Medulla oblongata (tissue), 1 donor: ENCODE measurements at regions not wholly inside any gene's neighbourhood (a gene's known extent, or its start where the extent isn't known, plus 50 kb on each side); places are given as distances from the start of the nearest gene placed in this dataset.
"Not testable (repeated sequence)": the region's sequence is repeated elsewhere in the genome, so short reads cannot be mapped to it uniquely, and the experiment has no call there.

ENCODE experiments used
- DNase-seq: peaks from one replicate; pipeline ENCODE4 v3.0.0-alpha.2; 2015; ENCODE audit errors: extremely low spot score

DNA sequence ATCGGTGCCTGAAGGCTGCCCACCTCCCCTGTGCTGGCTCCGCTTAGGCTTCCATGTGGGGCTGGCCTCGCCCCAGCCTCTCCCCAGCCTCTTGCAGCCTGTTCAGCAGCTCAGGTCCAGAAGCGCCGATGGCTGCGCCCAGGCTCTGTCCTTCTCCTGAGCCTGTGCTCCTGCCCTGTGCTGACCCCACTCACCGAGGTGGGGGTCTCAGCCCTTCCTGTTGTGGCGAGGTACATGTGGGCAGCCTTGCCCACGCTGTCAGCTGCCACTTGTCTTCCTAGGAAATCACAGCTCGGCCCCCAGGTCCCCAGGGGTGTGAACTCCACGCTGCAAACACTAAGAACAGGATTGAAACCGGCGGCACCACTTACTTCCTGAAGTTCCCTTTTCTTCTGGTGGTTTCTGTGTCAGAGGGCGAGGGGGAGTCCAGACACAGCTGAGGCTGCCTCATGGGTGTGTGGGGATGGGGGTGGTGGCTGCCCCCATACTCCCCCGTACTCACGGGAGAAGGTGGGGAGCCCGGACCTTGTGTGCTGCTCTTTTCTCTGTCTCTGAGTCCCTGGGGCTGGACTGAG is 249.1 kb downstream of the TMEM121 start:
- not testable (repeated sequence) for DNase-seq

GRCh38 chr14:105776112-105776511 is 249.7 kb downstream of the TMEM121 start:
- DNase-seq: not testable (repeated sequence)

DNA sequence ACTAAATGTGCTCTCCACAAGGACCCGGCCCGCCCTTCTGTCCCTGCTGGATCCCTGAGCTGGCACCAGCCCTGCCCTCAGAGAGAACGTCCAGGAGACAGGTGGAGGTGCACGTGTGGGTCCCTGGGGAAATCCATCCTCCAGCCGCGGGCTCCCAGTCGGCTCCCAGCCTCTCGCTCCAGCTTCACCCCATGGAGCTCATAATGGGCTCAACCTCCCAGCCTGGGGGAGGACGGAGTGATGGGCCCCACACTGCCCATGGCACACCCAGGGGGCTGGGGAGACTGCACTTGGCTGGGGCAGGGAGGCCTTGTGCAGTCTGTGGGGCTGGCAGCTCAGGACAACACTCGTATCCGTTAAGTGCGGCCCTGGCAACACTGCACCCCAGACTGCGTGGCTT is 250.5 kb downstream of the TMEM121 start:
- no peak for DNase-seq

- DNase-seq: no peak
These were observed 257.3 kb downstream of the TMEM121 start for GRCh38 chr14:105783707-105784106.

- no peak for DNase-seq
These were observed 267.5 kb downstream of the TMEM121 start for GRCh38 chr14:105793836-105794235.

DNA sequence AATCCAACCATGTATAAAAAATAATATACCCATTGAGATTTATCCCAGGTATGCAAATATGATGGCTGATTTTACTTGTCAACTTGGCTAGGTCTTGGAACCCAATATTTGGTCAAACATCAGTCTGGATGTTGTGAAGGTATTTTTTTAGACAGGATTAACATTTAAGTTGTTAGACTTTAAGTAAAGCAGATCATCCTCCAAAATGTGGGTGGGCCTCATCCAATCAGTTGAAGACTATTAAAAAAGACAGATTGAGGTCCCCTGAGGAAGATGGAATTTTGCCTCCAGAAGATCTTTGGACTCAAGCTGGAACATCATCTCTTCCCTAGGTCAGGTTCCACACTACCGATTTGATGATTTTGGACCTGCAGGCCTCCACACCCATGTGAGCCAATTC is 271.2 kb downstream of the TMEM121 start:
- DNase-seq: no peak

- no peak for DNase-seq
These were observed 279.3 kb downstream of the TMEM121 start for GRCh38 chr14:105805701-105806100.

DNA sequence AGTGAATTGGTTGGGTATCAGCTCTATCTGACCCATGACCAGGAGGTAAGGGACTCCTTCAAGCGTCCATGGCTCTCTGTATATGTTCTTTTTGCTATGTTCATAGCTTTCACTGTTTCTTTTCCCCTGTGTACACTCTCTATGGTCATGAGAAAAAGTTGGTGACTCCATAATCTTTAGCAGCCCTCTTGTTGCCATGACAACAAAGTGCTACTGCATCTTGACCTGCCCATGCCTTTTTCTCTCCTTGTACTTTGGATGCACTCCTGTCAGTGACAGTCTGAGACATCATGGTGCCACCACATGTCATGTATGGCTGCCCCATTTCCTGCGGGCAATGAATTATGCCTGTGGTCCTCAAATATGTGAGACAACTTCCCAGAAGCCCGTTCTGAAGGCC is 280.2 kb downstream of the TMEM121 start:
- no peak for DNase-seq

GRCh38 chr14:105817971-105818711 is 291.8 kb downstream of the TMEM121 start:
- no peak for DNase-seq

DNA sequence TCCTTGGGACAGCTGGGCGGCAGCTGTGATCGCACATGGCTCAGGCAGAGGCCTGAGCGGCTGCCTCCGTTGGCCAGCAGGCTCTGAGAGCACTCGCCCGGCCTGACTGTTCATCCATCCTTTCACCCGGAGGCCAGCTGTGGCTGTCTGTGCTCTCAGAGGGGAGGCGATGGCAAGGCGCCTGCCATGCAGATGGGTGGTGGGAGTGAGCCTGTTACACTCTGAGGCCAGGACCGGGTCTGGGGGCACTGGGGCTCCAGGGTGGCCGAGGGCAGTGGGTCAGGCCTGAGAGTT is 292.3 kb downstream of the TMEM121 start:
- no peak for DNase-seq

GRCh38 chr14:105830171-105830570 is 303.8 kb downstream of the TMEM121 start:
- DNase-seq: no peak

DNA sequence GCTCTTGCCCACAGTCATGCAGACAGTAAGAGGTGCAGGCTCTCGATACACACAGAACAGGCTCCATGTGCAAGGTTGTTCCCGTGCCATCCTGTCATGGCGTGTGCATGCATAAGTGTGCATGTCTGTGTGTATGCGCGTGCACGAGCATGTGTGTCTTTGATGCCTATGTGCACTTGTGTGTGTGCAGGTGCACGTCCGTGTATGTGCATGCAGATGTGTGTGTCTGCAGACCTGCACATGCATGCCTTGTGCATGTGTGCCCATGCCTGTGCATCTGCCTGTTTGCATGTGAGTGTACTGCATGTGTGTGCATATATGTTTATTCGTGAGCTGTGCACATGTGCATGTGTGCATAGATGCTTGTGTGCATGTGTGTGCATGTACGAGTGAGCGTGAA is 309.8 kb downstream of the TMEM121 start:
- no peak for DNase-seq

DNA sequence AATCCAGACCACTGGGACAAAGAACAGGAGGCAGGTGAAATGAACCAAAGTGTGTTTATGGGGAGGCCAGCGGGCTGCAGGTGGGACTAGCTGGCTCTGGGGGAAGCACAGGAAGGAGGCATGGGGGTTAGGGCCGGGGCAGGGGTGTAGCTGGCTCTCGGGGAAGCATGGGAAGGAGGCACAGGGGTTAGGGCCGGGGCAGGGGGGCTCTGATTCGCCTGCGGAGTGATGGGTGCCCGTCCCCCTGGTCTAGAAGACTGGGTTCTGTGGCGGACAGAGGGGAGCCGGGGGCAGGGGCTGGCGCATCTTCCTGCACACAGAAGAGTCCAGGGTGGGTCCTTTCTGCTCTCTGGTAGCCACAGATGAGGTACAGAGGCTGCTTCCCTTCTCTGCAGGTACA is 310.3 kb downstream of the TMEM121 start:
- DNase-seq: no peak

DNA sequence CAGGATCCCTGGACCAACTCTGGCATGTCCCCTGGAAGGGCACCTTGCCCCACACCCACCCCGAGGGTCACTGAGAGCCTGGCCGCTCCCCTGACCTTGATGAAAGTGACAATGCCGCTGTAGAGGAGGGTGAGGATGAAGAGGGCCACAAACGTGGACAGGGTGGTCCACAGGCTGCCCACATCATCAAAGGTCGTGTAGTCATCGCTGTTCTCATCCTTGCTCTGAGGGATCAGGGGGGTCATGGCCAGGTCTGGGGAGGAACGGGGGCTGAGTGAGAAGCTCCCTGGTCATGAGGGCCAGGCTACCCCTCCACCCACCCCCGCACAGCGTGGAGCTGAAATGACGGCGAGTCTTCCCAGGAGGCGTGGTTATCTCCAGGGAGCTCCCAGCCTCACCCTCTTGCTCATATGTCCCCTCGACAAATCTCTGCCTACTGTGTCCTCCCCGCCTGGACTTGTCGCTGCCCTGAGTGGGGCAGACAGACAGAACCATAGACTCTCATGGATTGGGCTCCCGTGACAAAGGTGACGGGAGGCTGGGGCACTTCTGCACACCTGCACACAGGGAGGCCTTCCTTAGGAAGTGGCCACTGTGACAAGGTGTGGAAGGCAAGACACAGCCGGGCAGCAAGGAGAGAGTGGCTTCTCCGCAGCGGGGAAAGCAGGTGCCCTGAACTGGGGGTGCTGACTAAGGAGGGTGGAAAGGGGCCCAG is 311.1 kb downstream of the TMEM121 start:
- no peak for DNase-seq

DNA sequence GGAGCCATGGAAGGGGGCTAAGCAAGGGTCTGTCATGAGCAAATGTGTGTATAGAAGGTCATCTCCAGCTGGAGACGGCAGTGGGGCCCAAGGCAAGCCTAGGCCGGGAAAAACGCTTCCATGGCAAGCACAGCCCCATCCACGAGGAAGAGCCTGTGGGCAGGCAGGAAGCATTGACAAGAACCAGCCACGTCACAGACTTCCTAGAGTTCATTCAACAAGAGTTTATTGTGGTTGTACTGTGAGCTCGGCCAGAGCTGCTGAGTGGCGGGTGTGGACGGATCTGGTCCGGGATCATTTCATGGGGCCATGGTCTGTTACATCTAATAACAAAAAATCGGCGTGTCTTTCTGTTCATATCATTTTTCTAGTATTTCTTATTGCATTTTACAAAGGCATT is 311.7 kb downstream of the TMEM121 start:
- no peak for DNase-seq

DNA sequence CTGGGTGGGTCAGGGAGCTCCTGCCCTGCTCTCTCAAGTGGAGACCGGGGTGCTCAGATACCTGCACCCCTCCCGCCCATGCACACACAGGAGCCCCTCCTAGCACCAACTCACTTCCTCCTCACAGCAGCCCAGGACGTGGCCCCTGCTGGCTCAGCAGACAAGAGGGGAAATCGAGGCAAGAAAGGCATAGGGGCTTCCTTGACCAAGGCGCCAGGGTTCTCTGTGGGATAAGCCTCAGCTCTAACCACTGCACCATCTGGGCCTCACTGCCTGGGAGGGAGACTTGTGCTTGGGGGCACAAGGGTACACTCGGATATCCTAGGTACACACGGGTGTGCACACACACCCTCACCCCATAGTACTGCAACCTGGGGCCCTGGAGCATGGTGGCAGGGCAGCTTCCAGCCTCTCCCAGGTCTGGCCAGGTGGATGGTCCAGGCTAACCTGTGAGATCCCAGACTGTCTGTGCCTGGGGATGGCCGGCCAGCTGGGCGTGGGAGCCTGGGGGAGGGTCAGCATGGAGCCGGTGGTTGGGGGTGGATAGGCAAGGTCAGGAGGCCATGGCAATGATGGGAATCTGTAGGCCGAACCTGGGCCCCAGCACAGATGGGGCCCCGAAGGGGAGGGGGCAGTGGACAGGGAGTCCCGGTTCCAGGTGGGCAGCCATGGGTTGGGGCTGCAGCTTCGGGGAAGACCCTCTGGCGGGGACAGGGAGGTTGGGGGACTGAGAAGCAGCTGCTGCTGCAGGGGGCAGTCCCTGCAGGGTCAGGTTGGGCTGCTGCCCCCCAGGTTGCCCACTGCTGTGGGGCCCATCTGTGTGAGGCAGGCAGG is 312.4 kb downstream of the TMEM121 start:
- DNase-seq: no peak

DNA sequence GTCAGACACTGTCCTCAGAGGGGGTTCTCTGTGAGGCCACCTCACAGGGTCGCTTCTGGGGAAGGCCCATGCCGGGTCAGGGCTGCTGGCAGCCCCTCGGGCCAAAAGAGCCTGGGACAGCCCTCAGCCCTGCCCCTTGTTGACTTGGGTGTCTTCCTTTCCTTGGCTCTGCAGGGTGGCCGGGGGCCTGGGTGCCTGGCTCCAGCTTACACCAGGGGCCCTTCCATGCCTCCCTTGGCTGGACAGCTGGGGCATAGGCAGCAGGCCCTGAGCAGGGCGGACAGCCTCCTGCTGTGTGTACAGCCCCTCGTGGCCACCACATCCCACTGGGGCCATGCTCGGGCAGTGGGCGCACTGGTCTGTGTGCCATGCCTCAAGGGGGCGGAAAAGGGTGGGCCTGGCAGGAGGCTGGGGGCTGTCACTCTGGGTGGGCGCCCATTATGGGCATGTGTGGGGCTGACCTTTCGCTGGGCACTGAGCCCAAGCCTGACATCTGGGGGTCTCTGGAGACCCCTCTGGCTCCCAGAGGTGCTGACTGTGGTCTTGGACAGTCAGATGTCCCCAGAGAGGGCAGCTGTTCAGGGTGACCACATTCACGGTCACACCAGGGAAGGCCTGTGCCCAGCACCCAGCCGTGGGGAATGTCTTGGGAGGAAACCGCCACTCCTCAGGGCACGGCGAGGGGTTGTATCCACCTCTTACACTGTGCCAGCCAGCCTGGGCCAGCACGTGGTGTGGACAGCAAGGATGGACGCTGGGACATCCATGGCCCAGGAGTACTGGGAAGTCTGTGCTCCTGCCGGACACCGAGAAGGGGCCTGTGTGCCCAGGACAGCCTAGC is 313.3 kb downstream of the TMEM121 start:
- no peak for DNase-seq

DNA sequence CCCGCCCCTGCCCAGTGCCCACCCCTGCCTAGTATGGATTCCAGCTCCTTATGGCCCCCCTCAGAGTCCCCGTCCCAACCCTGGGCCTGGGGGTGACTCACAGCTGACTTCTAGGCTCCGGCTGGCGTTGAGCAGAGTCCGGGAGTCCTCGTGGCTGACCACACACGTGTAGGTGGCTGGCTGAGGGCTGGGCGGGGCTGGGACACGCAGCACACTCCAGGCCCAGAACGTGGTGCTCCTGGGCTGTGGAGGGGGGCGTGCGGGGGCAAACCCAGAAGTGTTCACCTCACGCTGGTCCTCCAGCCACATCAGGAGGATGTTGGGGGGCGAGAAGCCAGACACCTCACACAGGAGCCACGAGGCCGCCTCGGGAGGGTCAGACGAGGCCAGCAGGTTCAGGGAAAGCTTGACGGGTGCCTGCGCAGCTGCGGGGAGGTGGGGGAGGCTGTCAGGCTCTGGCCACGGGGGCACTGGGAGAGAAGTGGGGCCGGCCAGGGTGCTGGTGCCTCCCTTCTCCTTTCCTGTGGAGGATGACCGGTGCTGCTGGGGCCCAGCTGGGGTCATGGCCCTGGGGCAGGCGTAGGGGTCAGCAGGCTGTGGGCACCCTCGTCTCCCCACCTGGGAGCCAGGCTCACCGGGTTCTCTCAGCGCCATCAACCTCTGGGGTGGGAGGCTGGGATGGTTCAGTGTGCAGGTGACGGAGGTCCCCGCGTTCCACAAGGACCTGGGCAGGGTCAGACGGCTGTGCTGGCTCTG is 314.1 kb downstream of the TMEM121 start:
- no peak for DNase-seq

- no peak for DNase-seq
These were observed 314.9 kb downstream of the TMEM121 start for GRCh38 chr14:105841022-105842009.

DNA sequence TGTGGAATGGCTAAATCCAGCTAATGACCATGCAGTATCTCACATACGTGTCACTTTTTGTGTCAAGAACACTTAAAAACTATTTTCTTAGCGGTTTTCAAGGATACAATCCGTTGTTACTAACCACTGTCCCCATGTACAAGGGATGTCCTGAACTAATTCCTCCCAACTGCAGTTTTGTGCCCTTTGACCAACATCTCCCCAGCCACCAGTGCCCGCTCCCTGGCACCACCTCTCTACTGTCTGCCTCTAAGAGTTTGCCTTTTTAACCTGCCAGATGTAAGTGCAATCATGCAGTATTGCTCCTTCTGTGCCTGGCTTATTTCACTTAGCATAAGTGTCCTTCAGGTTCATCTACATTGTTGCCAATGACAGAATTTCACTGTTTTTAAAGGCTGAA is 315.7 kb downstream of the TMEM121 start:
- no peak for DNase-seq
